22Rv1 (cell line): ENCODE measurements at regions not wholly inside any gene's neighbourhood (a gene's known extent, or its start where the extent isn't known, plus 50 kb on each side); places are given as distances from the start of the nearest gene placed in this dataset.

Source experiments
- ZFX ChIP-seq: fragments of 450-650 bp; IDR thresholded peaks from 2 replicates; pipeline ENCODE4 v1.6.1; 2017; ENCODE audit warnings: antibody characterized with exemption, borderline replicate concordance
- TF ChIP-seq, protein P1 (sequence below): fragments of 450-650 bp; IDR thresholded peaks from 2 replicates; pipeline ENCODE4 v1.5.1; 2017; ENCODE audit warnings: mild to moderate bottlenecking

GRCh38 chr21:16169102-16169511, 439.3 kb downstream of the USP25 start:
- TF ChIP-seq, protein P1, sequence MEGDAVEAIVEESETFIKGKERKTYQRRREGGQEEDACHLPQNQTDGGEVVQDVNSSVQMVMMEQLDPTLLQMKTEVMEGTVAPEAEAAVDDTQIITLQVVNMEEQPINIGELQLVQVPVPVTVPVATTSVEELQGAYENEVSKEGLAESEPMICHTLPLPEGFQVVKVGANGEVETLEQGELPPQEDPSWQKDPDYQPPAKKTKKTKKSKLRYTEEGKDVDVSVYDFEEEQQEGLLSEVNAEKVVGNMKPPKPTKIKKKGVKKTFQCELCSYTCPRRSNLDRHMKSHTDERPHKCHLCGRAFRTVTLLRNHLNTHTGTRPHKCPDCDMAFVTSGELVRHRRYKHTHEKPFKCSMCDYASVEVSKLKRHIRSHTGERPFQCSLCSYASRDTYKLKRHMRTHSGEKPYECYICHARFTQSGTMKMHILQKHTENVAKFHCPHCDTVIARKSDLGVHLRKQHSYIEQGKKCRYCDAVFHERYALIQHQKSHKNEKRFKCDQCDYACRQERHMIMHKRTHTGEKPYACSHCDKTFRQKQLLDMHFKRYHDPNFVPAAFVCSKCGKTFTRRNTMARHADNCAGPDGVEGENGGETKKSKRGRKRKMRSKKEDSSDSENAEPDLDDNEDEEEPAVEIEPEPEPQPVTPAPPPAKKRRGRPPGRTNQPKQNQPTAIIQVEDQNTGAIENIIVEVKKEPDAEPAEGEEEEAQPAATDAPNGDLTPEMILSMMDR: no peak
- TF ChIP-seq ZFX: no peak
